Small intestine (tissue), 7 donors: ENCODE measurements at regions not wholly inside any gene's neighbourhood (a gene's known extent, or its start where the extent isn't known, plus 50 kb on each side); places are given as distances from the start of the nearest gene placed in this dataset.

Experiments used
- DNase-seq, 2 donors: peaks; one replicate each; pipeline versions ENCODE4 v3.0.0 to v3.0.0-alpha.2; 2013
- FAIRE-seq: peaks from 2 replicates; lab custom pipeline; 2012; peaks lifted over from hg19 to GRCh38; lab: Jason Lieb, UNC
- H3K27ac ChIP-seq, 3 donors: one replicate each; pipeline ENCODE4 v1.5.1; 2013; ENCODE audit warnings: low read length in 2 of 3, mild to moderate bottlenecking in 2 of 3, control low read depth in 1 of 3, inconsistent platforms in 1 of 3, low read depth in 1 of 3, moderate library complexity in 1 of 3
- H3K27me3 ChIP-seq, 3 donors: one replicate each; pipeline ENCODE4 v1.6.1; 2013; ENCODE audit warnings: low read length in 3 of 3, inconsistent platforms in 1 of 3; ENCODE audit not compliant: control insufficient read depth in 3 of 3, insufficient read depth in 3 of 3
- H3K36me3 ChIP-seq, 3 donors: one replicate each; pipeline ENCODE4 v1.6.1; 2013; ENCODE audit warnings: low read length in 3 of 3, inconsistent platforms in 1 of 3, low read depth in 1 of 3, mild to moderate bottlenecking in 1 of 3, moderate library complexity in 1 of 3; ENCODE audit not compliant: control insufficient read depth in 3 of 3, insufficient read depth in 2 of 3
- H3K4me1 ChIP-seq, 3 donors: one replicate each; pipeline ENCODE4 v1.6.1; 2013; ENCODE audit warnings: low read length in 2 of 3, inconsistent platforms in 1 of 3, low read depth in 1 of 3, mild to moderate bottlenecking in 1 of 3, moderate library complexity in 1 of 3; ENCODE audit not compliant: control insufficient read depth in 3 of 3, insufficient read depth in 2 of 3
- H3K4me3 ChIP-seq, 3 donors: one replicate each; pipeline ENCODE4 v1.5.1; 2013; ENCODE audit warnings: low read length in 3 of 3, control low read depth in 1 of 3, inconsistent platforms in 1 of 3, low read depth in 1 of 3, mild to moderate bottlenecking in 1 of 3, moderate library complexity in 1 of 3
- H3K9me3 ChIP-seq, 2 donors: one replicate each; pipeline ENCODE4 v1.6.1; 2013; ENCODE audit warnings: low read depth in 1 of 2, low read length in 1 of 2; ENCODE audit not compliant: control insufficient read depth in 2 of 2, insufficient read depth in 1 of 2
- WGBS, 3 donors: extraction: QIAGEN DNeasy Blood & Tissue Kit; methylation state at CpG; one replicate each; pipeline ENCODE4 v1.1.7; 2013; 5-methylcytosine and 5-hydroxymethylcytosine counted together
- donor health status: healthy with polysubstance abuse.
- donor health status: control.
- donor health status: control.
- donor health status: Bipolar disorder and iron deficiency.
- donor health status: healthy.

DNA sequence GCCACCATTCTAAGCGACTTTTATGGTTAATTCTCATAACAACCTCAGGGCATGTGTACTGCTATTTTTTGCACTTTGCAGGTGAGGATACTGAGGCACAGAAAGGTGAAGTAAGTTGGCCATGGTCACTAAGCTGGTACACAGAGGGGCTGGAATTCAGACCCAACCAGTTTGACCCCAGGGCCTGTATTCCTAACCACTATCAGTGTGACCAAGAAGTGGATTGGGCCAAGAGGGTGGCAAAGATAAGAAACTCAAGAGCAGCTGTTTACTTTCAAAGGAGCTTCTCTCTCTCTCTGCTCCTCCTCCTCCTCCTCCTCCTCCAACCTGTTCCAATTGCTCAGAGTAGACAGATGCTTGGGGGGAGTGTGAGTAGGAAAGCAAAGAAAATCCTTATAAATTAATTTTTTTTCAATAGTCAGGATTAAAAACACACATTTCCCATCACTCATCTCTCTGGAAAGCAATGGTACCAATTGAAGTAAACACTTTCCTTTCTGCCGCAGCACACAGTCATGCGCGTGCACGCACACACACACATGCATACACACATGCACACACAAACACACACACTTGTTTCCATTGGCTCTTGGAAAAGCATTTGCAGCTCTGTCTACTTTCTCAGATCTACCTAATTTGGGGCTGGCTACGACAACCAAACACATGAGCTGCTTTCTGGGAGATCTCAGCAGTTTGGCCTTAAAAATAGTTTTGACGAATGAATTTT, 736.7 kb upstream of the WWC1 start:
- Histone ChIP-seq H3K9me3 (no peaks in the 10 kb centered on the region), H3K27ac (no peak overlapping the region), H3K27me3 (no peaks in the 10 kb centered on the region), H3K4me3 (no peak overlapping the region), H3K4me1 (no peaks in the 10 kb centered on the region), H3K36me3 (no peaks in the 10 kb centered on the region)
- FAIRE-seq (no peak), DNase-seq (no peak)
- WGBS, 3 donors: 93 to 95% (median 94%) methylated on average over 7 of the region's 7 CpGs

DNA sequence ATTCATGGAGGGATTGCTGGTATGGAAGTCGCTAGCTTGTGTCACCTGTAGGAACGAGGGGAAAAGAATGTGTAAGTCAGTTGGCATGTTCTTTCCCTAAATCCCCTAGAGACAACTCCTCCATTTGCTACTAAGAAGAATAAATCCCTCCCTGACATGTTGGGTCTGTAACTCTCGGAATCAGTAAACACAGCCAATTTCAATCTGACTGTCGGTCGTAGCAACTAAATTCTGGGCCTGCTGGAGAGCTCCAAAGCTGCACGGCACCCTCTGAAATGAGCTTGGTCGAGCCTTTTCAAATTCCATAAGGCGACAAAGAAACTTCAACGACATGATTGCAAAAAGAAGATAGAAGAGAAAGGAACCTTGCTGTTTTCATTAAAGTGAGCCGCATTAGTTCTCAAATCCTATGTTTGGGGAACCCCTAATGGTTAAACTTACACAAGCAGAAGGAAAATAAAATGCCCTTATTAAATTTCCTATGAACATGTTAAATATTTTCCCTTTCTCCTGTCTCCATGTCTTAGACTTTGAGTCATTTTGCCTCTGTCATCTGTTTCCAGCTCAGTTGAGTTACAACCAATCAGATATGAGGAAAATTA, 735.8 kb upstream of the WWC1 start:
- no peak for DNase-seq
- no peaks in the 10 kb centered on the region for H3K9me3 ChIP-seq
- H3K36me3 ChIP-seq: no peaks in the 10 kb centered on the region
- no peaks in the 10 kb centered on the region for H3K4me1 ChIP-seq
- H3K27ac ChIP-seq: no peak overlapping the region
- H3K4me3 ChIP-seq: no peak overlapping the region
- no peaks in the 10 kb centered on the region for H3K27me3 ChIP-seq
- WGBS, 3 donors: 58 to 79% (median 79%) methylated on average over 10 of the region's 10 CpGs
- no peak for FAIRE-seq

- Histone ChIP-seq H3K27ac (no peak overlapping the region), H3K36me3 (no peaks in the 10 kb centered on the region), H3K9me3 (no peaks in the 10 kb centered on the region), H3K27me3 (no peaks in the 10 kb centered on the region), H3K4me3 (no peak overlapping the region), H3K4me1 (no peaks in the 10 kb centered on the region)
- peak in 1 of 2 donors; percentile 3 for DNase-seq
- 16 to 52% (median 26%) methylated on average over 2 of the region's 2 CpGs for WGBS, 3 donors
- no peak for FAIRE-seq
Observed at GRCh38 chr5:167557359-167557758, 734.1 kb upstream of the WWC1 start.

DNA sequence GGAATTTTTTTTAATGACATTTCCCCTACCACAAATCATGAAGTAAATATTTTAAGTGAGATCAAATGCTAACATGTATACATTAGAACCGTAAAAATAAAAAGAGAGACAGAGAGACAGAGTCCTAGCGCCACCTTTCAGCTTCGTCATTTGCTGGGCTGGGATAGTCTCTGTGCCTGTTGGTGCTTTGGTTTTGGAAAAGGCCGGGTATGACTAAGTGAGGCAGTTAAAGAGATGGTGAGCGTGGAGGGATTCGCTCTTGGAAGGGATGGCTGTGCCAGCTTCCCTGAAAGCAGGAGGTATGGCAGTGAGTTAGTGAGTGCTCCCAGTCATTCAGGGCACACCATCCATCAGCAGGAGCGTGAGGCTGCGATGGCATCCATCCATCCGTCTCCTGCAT, 729.6 kb upstream of the WWC1 start:
- no peak for FAIRE-seq
- WGBS, 3 donors: 81 to 87% (median 83%) methylated on average over 9 of the region's 9 CpGs

GRCh38 chr5:167564275-167564674, 727.2 kb upstream of the WWC1 start:
- no peak for DNase-seq
- Histone ChIP-seq H3K4me3 (no peak overlapping the region), H3K4me1 (no peaks in the 10 kb centered on the region), H3K27me3 (no peaks in the 10 kb centered on the region), H3K27ac (no peak overlapping the region), H3K9me3 (no peaks in the 10 kb centered on the region), H3K36me3 (no peaks in the 10 kb centered on the region)
- WGBS, 3 donors: 70 to 82% (median 70%) methylated on average over 1 of the region's 1 CpG
- FAIRE-seq: no peak

More for the DNA sequence above, 729.6 kb upstream of the WWC1 start:
- H3K4me1 ChIP-seq: no peaks in the 10 kb centered on the region
- DNase-seq: no peak
- no peak overlapping the region for H3K27ac ChIP-seq
- no peaks in the 10 kb centered on the region for H3K36me3 ChIP-seq
- no peak overlapping the region for H3K4me3 ChIP-seq
- no peaks in the 10 kb centered on the region for H3K9me3 ChIP-seq
- H3K27me3 ChIP-seq: no peaks in the 10 kb centered on the region

GRCh38 chr5:167565189-167565954, 726.1 kb upstream of the WWC1 start:
- H3K27me3 ChIP-seq: no peaks in the 10 kb centered on the region
- no peaks in the 10 kb centered on the region for H3K4me1 ChIP-seq
- H3K4me3 ChIP-seq: no peak overlapping the region
- no peaks in the 10 kb centered on the region for H3K9me3 ChIP-seq
- FAIRE-seq: no peak
- no peak overlapping the region for H3K27ac ChIP-seq
- 64 to 81% (median 66%) methylated on average over 8 of the region's 8 CpGs for WGBS, 3 donors
- DNase-seq: peak in 1 of 2 donors; percentile 3
- no peaks in the 10 kb centered on the region for H3K36me3 ChIP-seq

- FAIRE-seq: no peak
- H3K4me3 ChIP-seq: no peak overlapping the region
- no peak for DNase-seq
- H3K27me3 ChIP-seq: peaks cover 0 to 14% (median 7%) of the 10 kb centered on the region in 3 donors
- H3K27ac ChIP-seq: no peak overlapping the region
- 48 to 67% (median 60%) methylated on average over 5 of the region's 5 CpGs for WGBS, 3 donors
- no peaks in the 10 kb centered on the region for H3K4me1 ChIP-seq
- H3K9me3 ChIP-seq: no peaks in the 10 kb centered on the region
- H3K36me3 ChIP-seq: no peaks in the 10 kb centered on the region
Observed at GRCh38 chr5:167570431-167570830, 721.0 kb upstream of the WWC1 start.

- Histone ChIP-seq H3K27me3 (peaks cover 0 to 15% (median 8%) of the 10 kb centered on the region in 3 donors), H3K36me3 (no peaks in the 10 kb centered on the region), H3K27ac (no peak overlapping the region), H3K4me1 (no peaks in the 10 kb centered on the region), H3K9me3 (no peaks in the 10 kb centered on the region), H3K4me3 (no peak overlapping the region)
- FAIRE-seq (no peak), DNase-seq (no peak)
- 67 to 79% (median 75%) methylated on average over 3 of the region's 3 CpGs for WGBS, 3 donors
Observed at GRCh38 chr5:167571824-167572223, 719.6 kb upstream of the WWC1 start.
